ENCODE measurements at regions not wholly inside any gene's neighbourhood (a gene's known extent, or its start where the extent isn't known, plus 50 kb on each side); places are given as distances from the start of the nearest gene placed in this dataset.

DNA sequence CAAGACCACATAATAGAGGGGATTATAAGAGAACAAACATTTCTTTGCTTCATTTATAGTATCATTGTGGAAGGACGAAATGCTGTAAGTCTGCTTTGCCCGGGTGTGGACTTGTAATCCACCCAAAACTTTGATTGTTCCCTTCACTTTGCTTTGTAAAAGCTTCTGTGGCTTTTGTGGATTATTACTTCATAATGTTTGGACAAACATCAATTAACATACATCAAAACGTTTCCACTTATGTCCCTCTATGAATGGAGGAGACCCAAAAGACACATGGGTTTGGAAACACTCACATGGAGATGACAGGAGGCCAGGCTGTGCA lies 415.4 kb downstream of the SPRY1 start:
- TF ChIP-seq, protein P1, sequence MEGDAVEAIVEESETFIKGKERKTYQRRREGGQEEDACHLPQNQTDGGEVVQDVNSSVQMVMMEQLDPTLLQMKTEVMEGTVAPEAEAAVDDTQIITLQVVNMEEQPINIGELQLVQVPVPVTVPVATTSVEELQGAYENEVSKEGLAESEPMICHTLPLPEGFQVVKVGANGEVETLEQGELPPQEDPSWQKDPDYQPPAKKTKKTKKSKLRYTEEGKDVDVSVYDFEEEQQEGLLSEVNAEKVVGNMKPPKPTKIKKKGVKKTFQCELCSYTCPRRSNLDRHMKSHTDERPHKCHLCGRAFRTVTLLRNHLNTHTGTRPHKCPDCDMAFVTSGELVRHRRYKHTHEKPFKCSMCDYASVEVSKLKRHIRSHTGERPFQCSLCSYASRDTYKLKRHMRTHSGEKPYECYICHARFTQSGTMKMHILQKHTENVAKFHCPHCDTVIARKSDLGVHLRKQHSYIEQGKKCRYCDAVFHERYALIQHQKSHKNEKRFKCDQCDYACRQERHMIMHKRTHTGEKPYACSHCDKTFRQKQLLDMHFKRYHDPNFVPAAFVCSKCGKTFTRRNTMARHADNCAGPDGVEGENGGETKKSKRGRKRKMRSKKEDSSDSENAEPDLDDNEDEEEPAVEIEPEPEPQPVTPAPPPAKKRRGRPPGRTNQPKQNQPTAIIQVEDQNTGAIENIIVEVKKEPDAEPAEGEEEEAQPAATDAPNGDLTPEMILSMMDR (conservative IDR thresholded peaks at IDR 0.05 in 1 of 2, IDR thresholded peaks at IDR 0.05 in 1 of 2; ENCODE audit: low read depth in 1 of 2, low read length in 2 of 2): no peak
- no peak for TF ChIP-seq EZH2 (IDR thresholded peaks at IDR 0.05; ENCODE audit: low read length, missing control alignments)

Measured in fibroblast of lung (primary cell).